DOHH2 (cell line): ENCODE measurements at regions not wholly inside any gene's neighbourhood (a gene's known extent, or its start where the extent isn't known, plus 50 kb on each side); places are given as distances from the start of the nearest gene placed in this dataset.

Experiments
- EZH2phosphoT487 ChIP-seq: fragments of 200-600 bp; sonication (generic); IDR thresholded peaks from 2 replicates; pipeline ENCODE4 v1.6.1; 2017; ENCODE audit warnings: borderline replicate concordance, mild to moderate bottlenecking, antibody characterized with exemption, low read length, moderate library complexity, mixed read lengths
- TF ChIP-seq, protein P1 (sequence below): fragments of 200-600 bp; sonication (generic); IDR thresholded peaks from one replicate; pipeline ENCODE4 v1.5.1; 2014; ENCODE audit warnings: antibody characterized with exemption, mild to moderate bottlenecking, low read depth, low read length; ENCODE audit not compliant: poor library complexity, severe bottlenecking

DNA sequence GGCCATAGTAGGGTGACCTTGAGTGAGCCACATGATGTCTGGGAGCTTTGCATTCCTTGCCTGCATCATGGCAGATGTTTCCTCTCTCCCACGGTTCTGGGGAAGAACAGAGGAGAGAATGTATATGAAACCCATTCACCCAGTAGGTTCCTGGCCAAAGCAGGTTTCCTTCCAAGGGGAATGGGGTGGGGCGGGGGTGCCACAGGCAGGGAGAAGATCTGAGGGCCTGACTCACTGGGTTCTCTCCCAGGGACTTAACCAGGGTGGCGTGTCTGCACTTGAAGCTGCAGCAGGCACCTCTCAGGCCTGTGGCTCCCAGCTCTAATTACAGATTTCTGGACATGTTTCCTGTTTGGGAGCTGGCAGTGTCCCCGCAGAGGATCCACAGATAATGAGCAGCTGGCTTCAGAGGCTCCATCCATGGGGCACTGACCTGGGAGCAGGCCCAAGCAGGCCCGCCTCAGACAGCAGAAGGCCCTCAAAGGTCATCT, 50.2 kb upstream of the ZMIZ1 start:
- TF ChIP-seq, protein P1, sequence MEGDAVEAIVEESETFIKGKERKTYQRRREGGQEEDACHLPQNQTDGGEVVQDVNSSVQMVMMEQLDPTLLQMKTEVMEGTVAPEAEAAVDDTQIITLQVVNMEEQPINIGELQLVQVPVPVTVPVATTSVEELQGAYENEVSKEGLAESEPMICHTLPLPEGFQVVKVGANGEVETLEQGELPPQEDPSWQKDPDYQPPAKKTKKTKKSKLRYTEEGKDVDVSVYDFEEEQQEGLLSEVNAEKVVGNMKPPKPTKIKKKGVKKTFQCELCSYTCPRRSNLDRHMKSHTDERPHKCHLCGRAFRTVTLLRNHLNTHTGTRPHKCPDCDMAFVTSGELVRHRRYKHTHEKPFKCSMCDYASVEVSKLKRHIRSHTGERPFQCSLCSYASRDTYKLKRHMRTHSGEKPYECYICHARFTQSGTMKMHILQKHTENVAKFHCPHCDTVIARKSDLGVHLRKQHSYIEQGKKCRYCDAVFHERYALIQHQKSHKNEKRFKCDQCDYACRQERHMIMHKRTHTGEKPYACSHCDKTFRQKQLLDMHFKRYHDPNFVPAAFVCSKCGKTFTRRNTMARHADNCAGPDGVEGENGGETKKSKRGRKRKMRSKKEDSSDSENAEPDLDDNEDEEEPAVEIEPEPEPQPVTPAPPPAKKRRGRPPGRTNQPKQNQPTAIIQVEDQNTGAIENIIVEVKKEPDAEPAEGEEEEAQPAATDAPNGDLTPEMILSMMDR: no peak
- no peak for TF ChIP-seq EZH2phosphoT487
